GM18498 (cell line): ENCODE measurements at regions not wholly inside any gene's neighbourhood (a gene's known extent, or its start where the extent isn't known, plus 50 kb on each side); places are given as distances from the start of the nearest gene placed in this dataset.

Source experiments
- ATAC-seq: cut with Tn5 transposase; IDR thresholded peaks from one replicate; pipeline ENCODE4 v1.9.1; 2021; ENCODE audit warnings: mild to moderate bottlenecking, moderate library complexity; ENCODE audit not compliant: unreplicated experiment

GRCh38 chr1:234975941-234976860 is 152.4 kb downstream of the TOMM20 start:
- ATAC-seq, result no peak

GRCh38 chr1:234975122-234975940 is 153.3 kb downstream of the TOMM20 start:
- ATAC-seq, result no peak

GRCh38 chr1:234973426-234974250 is 155.0 kb downstream of the TOMM20 start:
- no peak for ATAC-seq

- no peak for ATAC-seq
Measured at GRCh38 chr1:234972411-234973191, 156.0 kb downstream of the TOMM20 start.

GRCh38 chr1:234971586-234972297 is 156.9 kb downstream of the TOMM20 start:
- ATAC-seq, result peak; percentile 39

- ATAC-seq, result peak; percentile 38
Measured at GRCh38 chr1:234970731-234971476, 157.7 kb downstream of the TOMM20 start.

GRCh38 chr1:234970401-234970730 is 158.3 kb downstream of the TOMM20 start:
- ATAC-seq, result no peak

GRCh38 chr1:234969581-234970400 is 158.8 kb downstream of the TOMM20 start:
- no peak for ATAC-seq

- no peak for ATAC-seq
Measured at GRCh38 chr1:234969011-234969441, 159.6 kb downstream of the TOMM20 start.

- no peak for ATAC-seq
Measured at GRCh38 chr1:234968451-234968850, 160.2 kb downstream of the TOMM20 start.

- ATAC-seq, result no peak
Measured at GRCh38 chr1:234967121-234967520, 161.5 kb downstream of the TOMM20 start.

- ATAC-seq, result no peak
Measured at GRCh38 chr1:234965111-234965510, 163.5 kb downstream of the TOMM20 start.

GRCh38 chr1:234963904-234964702 is 164.5 kb downstream of the TOMM20 start:
- ATAC-seq, result no peak

- peak; percentile 83 for ATAC-seq
Measured at GRCh38 chr1:234963180-234963903, 165.3 kb downstream of the TOMM20 start.

GRCh38 chr1:234962340-234962989 is 166.2 kb downstream of the TOMM20 start:
- ATAC-seq, result peak; percentile 56
